H1 (cell line): ENCODE measurements at regions not wholly inside any gene's neighbourhood (a gene's known extent, or its start where the extent isn't known, plus 50 kb on each side); places are given as distances from the start of the nearest gene placed in this dataset.

ENCODE experiments used
- CTCF ChIA-PET: fragments of 300-600 bp; sonication (Branson Sonifier 250); formaldehyde crosslinking; loops from one replicate; lab custom pipeline; 2021; ENCODE audit not compliant: partially characterized antibody; lab: Charles Lee
- POLR2A ChIA-PET: fragments of 300-600 bp; sonication (Branson Sonifier 250); formaldehyde crosslinking; loops from one replicate; lab custom pipeline; 2021; ENCODE audit warnings: inconsistent platforms; ENCODE audit not compliant: partially characterized antibody; lab: Charles Lee
- DNase-seq, 2 experiments: peaks; one replicate each; pipeline versions ENCODE4 v3.0.0 to v3.0.0-alpha.2; 2010 to 2022; ENCODE audit warnings: low spot score in 2 of 2, low read depth in 1 of 2, mixed read lengths in 1 of 2
- FAIRE-seq: peaks from 2 replicates; lab custom pipeline; 2011; peaks lifted over from hg19 to GRCh38; lab: Jason Lieb, UNC
- H2AFZ ChIP-seq: 2 replicates; pipeline ENCODE4 v1.8.1; 2012; ENCODE audit warnings: low read length, inconsistent platforms
- H2AK5ac ChIP-seq: 2 replicates; pipeline ENCODE4 v1.6.1; 2013; ENCODE audit warnings: low read depth, low read length
- H2BK120ac ChIP-seq: replicated peaks from 2 replicates; pipeline ENCODE3; 2013; ENCODE audit warnings: low read depth, low read length, inconsistent platforms
- H2BK12ac ChIP-seq: 2 replicates; pipeline ENCODE4 v1.6.1; 2013; ENCODE audit warnings: low read depth, low read length
- H2BK15ac ChIP-seq: 2 replicates; pipeline ENCODE4 v1.6.1; 2013; ENCODE audit warnings: low read length
- H2BK20ac ChIP-seq: 2 replicates; pipeline ENCODE4 v1.6.1; 2013; ENCODE audit warnings: low read length
- H2BK5ac ChIP-seq: 2 replicates; pipeline ENCODE4 v1.6.1; 2013; ENCODE audit warnings: low read depth, low read length
- H3K14ac ChIP-seq: 2 replicates; pipeline ENCODE4 v1.6.1; 2013; ENCODE audit warnings: inconsistent platforms; ENCODE audit not compliant: insufficient read length
- H3K18ac ChIP-seq: 2 replicates; pipeline ENCODE4 v1.6.1; 2013; ENCODE audit warnings: low read length; ENCODE audit errors: extremely low read depth
- H3K23ac ChIP-seq: 2 replicates; pipeline ENCODE4 v1.6.1; 2013; ENCODE audit warnings: inconsistent platforms; ENCODE audit not compliant: insufficient read length
- H3K23me2 ChIP-seq: 2 replicates; pipeline ENCODE4 v1.6.1; 2013; ENCODE audit warnings: low read depth, low read length
- H3K27ac ChIP-seq: 2 replicates; pipeline ENCODE4 v1.6.1; 2011; ENCODE audit warnings: low read depth, low read length, inconsistent platforms
- H3K27me3 ChIP-seq, 4 experiments: replicated peaks in 1 of 4; 1 replicate in 1 of 4; 2 replicates in 3 of 4; pipeline versions ENCODE4 v1.6.1 to v1.8.1; 2011 to 2013; ENCODE audit warnings: low read length in 3 of 4, mild to moderate bottlenecking in 3 of 4, inconsistent platforms in 2 of 4, mixed read lengths in 2 of 4, moderate library complexity in 1 of 4; ENCODE audit not compliant: control insufficient read depth in 3 of 4, insufficient read depth in 3 of 4; ENCODE audit errors: extremely low read depth in 1 of 4
- H3K36me3 ChIP-seq, 4 experiments: 2 replicates each; pipeline versions ENCODE4 v1.6.1 to v1.8.1; 2011 to 2013; ENCODE audit warnings: mild to moderate bottlenecking in 4 of 4, low read length in 3 of 4, moderate library complexity in 2 of 4, control low read depth in 1 of 4, inconsistent platforms in 1 of 4; ENCODE audit not compliant: insufficient read depth in 4 of 4, control insufficient read depth in 2 of 4
- H3K4ac ChIP-seq: replicated peaks from 2 replicates; pipeline ENCODE3; 2013; ENCODE audit warnings: low read length, low read depth, mixed read lengths, inconsistent platforms; ENCODE audit not compliant: insufficient read length
- H3K4me1 ChIP-seq, 4 experiments: replicated peaks in 1 of 4; 1 replicate in 1 of 4; 2 replicates in 3 of 4; pipeline versions ENCODE4 v1.6.1 to v1.8.1; 2011 to 2013; ENCODE audit warnings: low read length in 3 of 4, inconsistent platforms in 2 of 4, mixed read lengths in 1 of 4; ENCODE audit not compliant: insufficient read depth in 4 of 4, control insufficient read depth in 3 of 4
- H3K4me2 ChIP-seq, 2 experiments: 2 replicates each; pipeline versions ENCODE4 v1.6.1 to v1.8.1; 2011 to 2013; ENCODE audit warnings: low read depth in 2 of 2, low read length in 2 of 2, control low read depth in 1 of 2, inconsistent platforms in 1 of 2, mild to moderate bottlenecking in 1 of 2; ENCODE audit not compliant: insufficient read depth in 1 of 2
- H3K4me3 ChIP-seq, 4 experiments: fragments of 200-600, 300-600 bp in 1 of 4; sonication (generic), shearing (Covaris generic), sonication (Bioruptor Twin) in 1 of 4; 2 replicates each; pipeline versions ENCODE4 v1.5.1 to v1.8.1; 2011 to 2016; ENCODE audit warnings: low read length in 4 of 4, low read depth in 3 of 4, control low read depth in 2 of 4, inconsistent platforms in 2 of 4, mild to moderate bottlenecking in 2 of 4, mixed read lengths in 1 of 4, moderate library complexity in 1 of 4; ENCODE audit not compliant: insufficient read depth in 2 of 4; ENCODE audit errors: extremely low read depth in 1 of 4
- H3K56ac ChIP-seq: replicated peaks from 2 replicates; pipeline ENCODE3; 2013; ENCODE audit warnings: low read depth, mild to moderate bottlenecking, mixed read lengths, low read length, inconsistent platforms; ENCODE audit not compliant: insufficient read length
- H3K79me1 ChIP-seq: 2 replicates; pipeline ENCODE4 v1.6.1; 2013; ENCODE audit warnings: low read depth, low read length, control low read depth
- H3K79me2 ChIP-seq, 2 experiments: 2 replicates each; pipeline versions ENCODE4 v1.6.1 to v1.8.1; 2012 to 2013; ENCODE audit warnings: low read length in 2 of 2, mild to moderate bottlenecking in 2 of 2, inconsistent platforms in 1 of 2; ENCODE audit not compliant: insufficient read depth in 2 of 2, control insufficient read depth in 1 of 2
- H3K9ac ChIP-seq, 4 experiments: replicated peaks in 1 of 4; 1 replicate in 1 of 4; 2 replicates in 3 of 4; pipeline versions ENCODE4 v1.6.1 to v1.8.1; 2011 to 2013; ENCODE audit warnings: low read depth in 3 of 4, low read length in 3 of 4, control low read depth in 2 of 4, mild to moderate bottlenecking in 2 of 4, moderate library complexity in 2 of 4, inconsistent platforms in 1 of 4; ENCODE audit errors: extremely low read depth in 1 of 4
- H3K9me3 ChIP-seq, 2 experiments: 2 replicates each; pipeline versions ENCODE4 v1.6.1 to v1.8.1; 2012 to 2013; ENCODE audit warnings: mild to moderate bottlenecking in 2 of 2, moderate library complexity in 2 of 2, control low read depth in 1 of 2, inconsistent platforms in 1 of 2, low read depth in 1 of 2, low read length in 1 of 2, mixed read lengths in 1 of 2; ENCODE audit not compliant: insufficient read depth in 2 of 2
- H4K20me1 ChIP-seq, 2 experiments: replicated peaks in 1 of 2; 2 replicates each; pipeline versions ENCODE3 to v1.8.1; 2011 to 2013; ENCODE audit warnings: inconsistent platforms in 2 of 2, low read length in 2 of 2, mild to moderate bottlenecking in 1 of 2; ENCODE audit not compliant: insufficient read depth in 2 of 2, control insufficient read depth in 1 of 2
- H4K5ac ChIP-seq: 2 replicates; pipeline ENCODE4 v1.6.1; 2013; ENCODE audit warnings: low read length, low read depth, mixed read lengths, inconsistent platforms; ENCODE audit not compliant: insufficient read length
- H4K8ac ChIP-seq: 2 replicates; pipeline ENCODE4 v1.8.0; 2013; ENCODE audit warnings: mild to moderate bottlenecking, moderate library complexity, low read length, inconsistent platforms; ENCODE audit not compliant: insufficient read depth; ENCODE audit errors: extremely low read depth
- H4K91ac ChIP-seq: replicated peaks from 2 replicates; pipeline ENCODE3; 2013; ENCODE audit warnings: low read length, mixed read lengths, inconsistent platforms; ENCODE audit not compliant: insufficient read length
- BRCA1 ChIP-seq: IDR thresholded peaks from 2 replicates; pipeline ENCODE4 v1.6.1; 2012; ENCODE audit warnings: low read depth, low read length, improper control_type of control experiment
- EGR1 ChIP-seq: IDR thresholded peaks from 2 replicates; pipeline ENCODE4 v1.6.1; 2011; ENCODE audit warnings: low read depth, low read length, borderline replicate concordance
- GTF2F1 ChIP-seq: IDR thresholded peaks from 2 replicates; pipeline ENCODE4 v1.6.1; 2012; ENCODE audit warnings: low read depth, low read length, improper control_type of control experiment, borderline replicate concordance
- KDM5A ChIP-seq: fragments of 200-600 bp; IDR thresholded peaks from 2 replicates; pipeline ENCODE4 v1.7.1; 2012; ENCODE audit warnings: mild to moderate bottlenecking, low read length, inconsistent platforms, mixed read lengths
- POU5F1 ChIP-seq: IDR thresholded peaks from 2 replicates; pipeline ENCODE4 v1.6.1; 2011; ENCODE audit warnings: low read depth, mild to moderate bottlenecking, low read length, moderate library complexity
- SP4 ChIP-seq: IDR thresholded peaks from 2 replicates; pipeline ENCODE4 v1.6.1; 2012; ENCODE audit warnings: low read length, inconsistent platforms
- SRF ChIP-seq: IDR thresholded peaks from 2 replicates; pipeline ENCODE4 v1.6.1; 2011; ENCODE audit warnings: mild to moderate bottlenecking, low read depth, low read length, moderate library complexity
- TAF7 ChIP-seq: optimal IDR thresholded peaks from 2 replicates; pipeline ENCODE3; 2011; ENCODE audit warnings: low read depth, mild to moderate bottlenecking, inconsistent platforms, low read length, moderate library complexity, borderline replicate concordance
- WGBS, 2 experiments: shearing (Covaris generic) in 1 of 2; methylation state at CpG; one replicate each; pipeline versions ENCODE4 v1.1.6 to v1.1.7; 2013 to 2015; ENCODE audit warnings: low lambda C conversion rate in 2 of 2, mixed read lengths in 2 of 2, inconsistent platforms in 1 of 2, low coverage in 1 of 2, missing lambda C conversion rate in 1 of 2; ENCODE audit not compliant: insufficient replicate concordance in 2 of 2, insufficient coverage in 1 of 2, insufficient read length in 1 of 2; ENCODE audit errors: extremely low coverage in 1 of 2, missing lambda C conversion rate in 1 of 2; 5-methylcytosine and 5-hydroxymethylcytosine counted together

GRCh38 chr4:75232546-75232945, 281.7 kb downstream of the RCHY1 start:
- H4K5ac ChIP-seq, result no peak overlapping the region
- no peak overlapping the region for H2AFZ ChIP-seq
- H2BK12ac ChIP-seq, result no peak overlapping the region
- no peak overlapping the region for H4K91ac ChIP-seq
- no peak for TF ChIP-seq SRF
- TF ChIP-seq BRCA1, result no peak
- no peak for TF ChIP-seq GTF2F1
- no peak for TF ChIP-seq TAF7
- TF ChIP-seq EGR1, result no peak
- TF ChIP-seq POU5F1, result no peak
- no peak for TF ChIP-seq SP4
- TF ChIP-seq KDM5A, result no peak
- no peak overlapping the region for H3K18ac ChIP-seq
- 64% methylated on average over 3 of the region's 3 CpGs; no CpG with 5 or more reads in 1 of the 2 experiments for WGBS, 2 experiments
- no peak overlapping the region for H3K9ac ChIP-seq
- no peak for DNase-seq
- H2BK120ac ChIP-seq, result no peak overlapping the region
- H4K8ac ChIP-seq, result no peak overlapping the region
- H3K23ac ChIP-seq, result no peak overlapping the region
- no peak for FAIRE-seq
- no peaks in the 10 kb centered on the region for H3K23me2 ChIP-seq
- no peak overlapping the region for H2BK15ac ChIP-seq
- H3K4me2 ChIP-seq, result no peak overlapping the region
- H3K14ac ChIP-seq, result no peak overlapping the region
- no peaks in the 10 kb centered on the region for H3K79me2 ChIP-seq
- H3K4me1 ChIP-seq, result no peaks in the 10 kb centered on the region
- H2AK5ac ChIP-seq, result no peak overlapping the region
- H3K4ac ChIP-seq, result no peak overlapping the region
- H2BK5ac ChIP-seq, result no peak overlapping the region
- ChIA-PET CTCF (interaction anchor here (0.7 to 1.0 kb wide), 2 partner anchors 15 to 44 kb away, joined by 3 read pairs; no protein-coding TSS in a partner anchor), POLR2A (no interaction called here)
- H3K27ac ChIP-seq, result no peak overlapping the region
- no peak overlapping the region for H3K56ac ChIP-seq
- H4K20me1 ChIP-seq, result no peaks in the 10 kb centered on the region
- no peaks in the 10 kb centered on the region for H3K36me3 ChIP-seq
- H3K4me3 ChIP-seq, result no peak overlapping the region
- no peaks in the 10 kb centered on the region for H3K79me1 ChIP-seq
- no peaks in the 10 kb centered on the region for H3K27me3 ChIP-seq
- no peak overlapping the region for H2BK20ac ChIP-seq
- 0 out of 4 replicates have a peak, but pooled peaks cover 0 to under 1% of the 10 kb centered on the region in 2 experiments for H3K9me3 ChIP-seq
